ENCODE measurements at regions not wholly inside any gene's neighbourhood (a gene's known extent, or its start where the extent isn't known, plus 50 kb on each side); places are given as distances from the start of the nearest gene placed in this dataset.
"Not testable (repeated sequence)": the region's sequence is repeated elsewhere in the genome, so short reads cannot be mapped to it uniquely, and the experiment has no call there.

DNA sequence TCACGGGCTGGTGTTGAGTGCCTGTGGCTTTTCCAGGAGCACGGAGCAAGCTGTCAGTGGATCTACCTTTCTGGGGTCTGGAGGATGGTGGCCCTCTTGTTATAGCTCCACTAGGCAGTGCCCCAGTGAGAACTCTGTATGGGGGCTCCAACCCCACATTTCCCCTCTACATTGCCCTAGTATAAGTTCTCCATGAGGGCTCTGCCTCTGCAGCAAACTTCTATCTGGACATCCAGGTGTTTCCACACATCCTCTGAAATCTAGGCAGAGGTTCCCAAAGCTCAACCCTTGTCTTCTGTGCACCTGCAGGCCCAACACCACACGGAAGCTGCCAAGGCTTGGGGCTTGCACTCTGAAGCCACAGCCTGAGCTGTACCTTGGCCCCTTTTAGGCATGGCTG, 157.3 kb downstream of the MRPL39 start:
- Histone ChIP-seq H3K27ac (ENCODE audit: control insufficient read depth, insufficient read depth, low read length) (no peak overlapping the region), H3K27me3 (ENCODE audit: control insufficient read depth, extremely low read depth, insufficient read depth, low read length) (no peaks in the 10 kb centered on the region), H3K9ac (ENCODE audit: control insufficient read depth, extremely low read depth, insufficient read depth, low read length) (no peak overlapping the region), H3K9me3 (ENCODE audit: control insufficient read depth, low read depth, low read length) (no peaks in the 10 kb centered on the region), H3K36me3 (ENCODE audit: control insufficient read depth in 2 of 2, extremely low read depth in 1 of 2, insufficient read depth in 2 of 2, low read length in 2 of 2) (no peaks in the 10 kb centered on the region), H3K79me2 (ENCODE audit: control insufficient read depth, insufficient read depth, low read length) (no peaks in the 10 kb centered on the region), H3K4me2 (ENCODE audit: control insufficient read depth, extremely low read depth, insufficient read depth, low read depth, low read length) (no peak overlapping the region), H3K4me3 (ENCODE audit: control insufficient read depth in 2 of 3, extremely low read depth in 1 of 3, insufficient read depth in 2 of 3, low read depth in 1 of 3, low read length in 3 of 3) (no peak overlapping the region), H2AFZ (ENCODE audit: control insufficient read depth, low read length) (no peak overlapping the region), H4K20me1 (ENCODE audit: control insufficient read depth, extremely low read depth, insufficient read depth, low read length) (no peaks in the 10 kb centered on the region), H3K9me1 (ENCODE audit: control insufficient read depth, extremely low read depth, insufficient read depth, low read length) (no peaks in the 10 kb centered on the region), H3K4me1 (ENCODE audit: control insufficient read depth, extremely low read depth, insufficient read depth, low read length) (no peaks in the 10 kb centered on the region)
- FAIRE-seq: no peak
- no peak for DNase-seq (ENCODE audit: low read depth, low spot score)
- TF ChIP-seq EZH2 (IDR thresholded peaks at IDR 0.05; ENCODE audit: low read length) (no peak), CTCF (optimal IDR thresholded peaks at IDR 0.05 in 1 of 3, IDR thresholded peaks at IDR 0.05 in 1 of 3, conservative IDR thresholded peaks at IDR 0.05 in 1 of 3; ENCODE audit: extremely low read depth in 1 of 3, insufficient read depth in 2 of 3, low read length in 3 of 3) (no peak)
- dilution Hi-C loops (cut with MboI; ENCODE audit: extremely low pct_ligation_motif_present, low sequenced_read_pairs): no loop called here

DNA sequence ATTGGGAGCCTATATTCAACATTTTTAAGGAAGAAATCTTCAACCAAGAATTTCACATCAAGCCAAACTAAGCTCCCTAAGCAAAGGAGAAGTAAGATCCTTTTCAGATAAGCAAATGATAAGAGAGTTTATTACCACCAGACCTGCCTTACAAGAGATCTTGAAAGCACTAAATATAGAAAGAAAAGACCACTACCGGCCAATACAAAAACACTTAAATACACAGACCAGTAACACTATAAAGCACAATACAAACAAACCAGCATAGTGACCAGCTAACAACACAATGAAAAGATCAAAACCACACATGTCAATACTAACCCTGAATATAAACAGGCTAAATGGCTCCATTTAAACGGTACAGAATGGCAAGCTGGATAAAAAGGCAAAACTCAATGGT, 165.4 kb downstream of the MRPL39 start:
- no peak for FAIRE-seq

DNA sequence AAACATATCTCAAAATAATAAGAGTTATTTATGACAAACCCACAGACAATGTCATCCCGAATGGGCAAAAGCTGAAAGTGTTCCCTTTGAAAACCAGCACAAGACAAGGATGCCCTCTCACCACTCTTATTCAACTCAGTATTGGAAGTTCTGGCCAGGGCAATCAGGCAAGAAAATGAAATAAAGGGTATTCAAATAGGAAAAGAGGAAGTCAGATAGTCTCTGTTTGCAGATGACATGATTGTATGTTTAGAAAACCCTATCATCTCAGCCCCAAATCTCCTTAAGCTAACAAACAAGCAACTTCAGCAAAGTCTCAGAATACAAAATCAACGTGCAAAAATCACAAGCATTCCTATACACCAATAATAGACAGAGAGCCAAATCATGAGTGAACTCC, 169.8 kb downstream of the MRPL39 start:
- DNase-seq (ENCODE audit: low read depth, low spot score); H3K9ac ChIP-seq (ENCODE audit: control insufficient read depth, extremely low read depth, insufficient read depth, low read length); H3K79me2 ChIP-seq (ENCODE audit: control insufficient read depth, insufficient read depth, low read length); H2AFZ ChIP-seq (ENCODE audit: control insufficient read depth, low read length); H3K36me3 ChIP-seq (ENCODE audit: control insufficient read depth in 2 of 2, extremely low read depth in 1 of 2, insufficient read depth in 2 of 2, low read length in 2 of 2); H3K27ac ChIP-seq (ENCODE audit: control insufficient read depth, insufficient read depth, low read length); H3K4me1 ChIP-seq (ENCODE audit: control insufficient read depth, extremely low read depth, insufficient read depth, low read length); H3K9me3 ChIP-seq (ENCODE audit: control insufficient read depth, low read depth, low read length); H3K27me3 ChIP-seq (ENCODE audit: control insufficient read depth, extremely low read depth, insufficient read depth, low read length); H3K4me3 ChIP-seq (ENCODE audit: control insufficient read depth in 2 of 3, extremely low read depth in 1 of 3, insufficient read depth in 2 of 3, low read depth in 1 of 3, low read length in 3 of 3); dilution Hi-C loops (cut with MboI; ENCODE audit: extremely low pct_ligation_motif_present, low sequenced_read_pairs); H4K20me1 ChIP-seq (ENCODE audit: control insufficient read depth, extremely low read depth, insufficient read depth, low read length); H3K4me2 ChIP-seq (ENCODE audit: control insufficient read depth, extremely low read depth, insufficient read depth, low read depth, low read length); H3K9me1 ChIP-seq (ENCODE audit: control insufficient read depth, extremely low read depth, insufficient read depth, low read length); FAIRE-seq: not testable (repeated sequence)

More for the DNA sequence above, 165.4 kb downstream of the MRPL39 start:
- Histone ChIP-seq H2AFZ (ENCODE audit: control insufficient read depth, low read length) (no peak overlapping the region), H3K79me2 (ENCODE audit: control insufficient read depth, insufficient read depth, low read length) (no peaks in the 10 kb centered on the region), H3K27me3 (ENCODE audit: control insufficient read depth, extremely low read depth, insufficient read depth, low read length) (no peaks in the 10 kb centered on the region), H3K9me1 (ENCODE audit: control insufficient read depth, extremely low read depth, insufficient read depth, low read length) (no peaks in the 10 kb centered on the region), H4K20me1 (ENCODE audit: control insufficient read depth, extremely low read depth, insufficient read depth, low read length) (no peaks in the 10 kb centered on the region), H3K4me2 (ENCODE audit: control insufficient read depth, extremely low read depth, insufficient read depth, low read depth, low read length) (no peak overlapping the region), H3K27ac (ENCODE audit: control insufficient read depth, insufficient read depth, low read length) (no peak overlapping the region), H3K4me1 (ENCODE audit: control insufficient read depth, extremely low read depth, insufficient read depth, low read length) (no peaks in the 10 kb centered on the region), H3K9me3 (ENCODE audit: control insufficient read depth, low read depth, low read length) (no peaks in the 10 kb centered on the region), H3K9ac (ENCODE audit: control insufficient read depth, extremely low read depth, insufficient read depth, low read length) (no peak overlapping the region), H3K36me3 (ENCODE audit: control insufficient read depth in 2 of 2, extremely low read depth in 1 of 2, insufficient read depth in 2 of 2, low read length in 2 of 2) (no peaks in the 10 kb centered on the region), H3K4me3 (ENCODE audit: control insufficient read depth in 2 of 3, extremely low read depth in 1 of 3, insufficient read depth in 2 of 3, low read depth in 1 of 3, low read length in 3 of 3) (no peak overlapping the region)
- TF ChIP-seq EZH2 (IDR thresholded peaks at IDR 0.05; ENCODE audit: low read length) (no peak), CTCF (optimal IDR thresholded peaks at IDR 0.05 in 1 of 3, IDR thresholded peaks at IDR 0.05 in 1 of 3, conservative IDR thresholded peaks at IDR 0.05 in 1 of 3; ENCODE audit: extremely low read depth in 1 of 3, insufficient read depth in 2 of 3, low read length in 3 of 3) (no peak)
- dilution Hi-C loops (cut with MboI; ENCODE audit: extremely low pct_ligation_motif_present, low sequenced_read_pairs): no loop called here
- DNase-seq (ENCODE audit: low read depth, low spot score): no peak

Data from keratinocyte (primary cell).